SK-N-SH (cell line): ENCODE measurements at regions not wholly inside any gene's neighbourhood (a gene's known extent, or its start where the extent isn't known, plus 50 kb on each side); places are given as distances from the start of the nearest gene placed in this dataset.

Experiments used
- CTCF ChIA-PET: fragments of 300-600, 350-600 bp; formaldehyde crosslinking; extraction: SDS; loops from one replicate; lab custom pipeline; 2021; lab: Yijun Ruan, JAX
- POLR2A ChIA-PET: fragments of 350-600 bp; sonication (Branson Sonifier 250); formaldehyde crosslinking; extraction: SDS; loops from one replicate; lab custom pipeline; 2020; ENCODE audit warnings: antibody characterized with exemption, inconsistent platforms; lab: Yijun Ruan, JAX
- DNase-seq: peaks from one replicate; pipeline ENCODE4 v3.0.0; 2012
- H2AFZ ChIP-seq: fragments of 200-600 bp; sonication (generic); 2 replicates; pipeline ENCODE4 v1.8.1; 2016; ENCODE audit warnings: antibody characterized with exemption, mild to moderate bottlenecking, low read depth
- H3F3A ChIP-seq: fragments of 200-600 bp; sonication (generic); replicated peaks from 2 replicates; pipeline ENCODE3; 2016; ENCODE audit warnings: antibody characterized with exemption, mild to moderate bottlenecking; ENCODE audit not compliant: insufficient read depth
- H3K27ac ChIP-seq, 2 experiments: fragments of 200-500 bp in 1 of 2; fragments of 200-600 bp in 1 of 2; sonication (Bioruptor generic) in 1 of 2; sonication (generic), shearing (Covaris generic) in 1 of 2; 2 replicates each; pipeline versions ENCODE4 v1.5.1 to v1.6.1; 2014 to 2016; ENCODE audit warnings: low read depth in 2 of 2, inconsistent platforms in 1 of 2, low read length in 1 of 2, mild to moderate bottlenecking in 1 of 2, mixed read lengths in 1 of 2
- H3K27me3 ChIP-seq: fragments of 200-600 bp; sonication (generic), shearing (Covaris generic); 2 replicates; pipeline ENCODE4 v1.6.1; 2016; ENCODE audit warnings: mixed run types; ENCODE audit not compliant: insufficient read depth
- H3K36me3 ChIP-seq, 2 experiments: fragments of 200-500 bp in 1 of 2; fragments of 200-600 bp in 1 of 2; sonication (Bioruptor generic) in 1 of 2; sonication (generic) in 1 of 2; replicated peaks in 1 of 2; 2 replicates each; pipeline versions ENCODE3 to v1.5.1; 2014 to 2016; ENCODE audit warnings: low read length in 1 of 2, mild to moderate bottlenecking in 1 of 2; ENCODE audit not compliant: insufficient read depth in 2 of 2, control insufficient read depth in 1 of 2
- H3K4me1 ChIP-seq, 2 experiments: fragments of 200-500 bp in 1 of 2; fragments of 200-600 bp in 1 of 2; sonication (Bioruptor generic) in 1 of 2; sonication (generic), shearing (Covaris generic) in 1 of 2; 2 replicates each; pipeline versions ENCODE4 v1.5.1 to v1.6.1; 2014 to 2016; ENCODE audit warnings: low read depth in 1 of 2, low read length in 1 of 2, mixed run types in 1 of 2; ENCODE audit not compliant: insufficient read depth in 2 of 2, control insufficient read depth in 1 of 2
- H3K4me2 ChIP-seq: fragments of 200-600 bp; sonication (generic), shearing (Covaris generic); 2 replicates; pipeline ENCODE4 v1.6.1; 2017; ENCODE audit warnings: mixed run types
- H3K4me3 ChIP-seq, 2 experiments: fragments of 200-500 bp in 1 of 2; fragments of 200-600 bp in 1 of 2; sonication (Bioruptor generic) in 1 of 2; sonication (generic), shearing (Covaris generic) in 1 of 2; 2 replicates each; pipeline versions ENCODE4 v1.5.1 to v1.8.1; 2014 to 2016; ENCODE audit warnings: low read depth in 2 of 2, inconsistent platforms in 1 of 2, low read length in 1 of 2, mild to moderate bottlenecking in 1 of 2, mixed read lengths in 1 of 2, moderate library complexity in 1 of 2
- H3K79me2 ChIP-seq: fragments of 200-600 bp; sonication (generic); 2 replicates; pipeline ENCODE4 v1.8.1; 2017; ENCODE audit warnings: mild to moderate bottlenecking; ENCODE audit not compliant: insufficient read depth
- H3K9ac ChIP-seq: fragments of 200-600 bp; sonication (generic); 2 replicates; pipeline ENCODE4 v1.6.1; 2017; ENCODE audit warnings: mixed run types
- H3K9me2 ChIP-seq: fragments of 200-600 bp; sonication (generic); 2 replicates; pipeline ENCODE4 v1.6.1; 2017; ENCODE audit warnings: mixed run types
- H3K9me3 ChIP-seq: fragments of 200-600 bp; sonication (generic); 2 replicates; pipeline ENCODE4 v1.6.1; 2017; ENCODE audit warnings: mixed run types, mild to moderate bottlenecking, moderate library complexity
- H4K20me1 ChIP-seq: fragments of 200-600 bp; sonication (generic); 2 replicates; pipeline ENCODE4 v1.6.1; 2017; ENCODE audit warnings: mild to moderate bottlenecking, mixed run types; ENCODE audit not compliant: insufficient read depth
- CHD2 ChIP-seq: fragments of 150-350 bp; IDR thresholded peaks from 2 replicates; pipeline ENCODE4 v1.6.1; 2018; ENCODE audit warnings: low read length; ENCODE audit not compliant: partially characterized antibody
- CTCF ChIP-seq: fragments of 200-600 bp; sonication (generic); IDR thresholded peaks from 2 replicates; pipeline ENCODE4 v1.6.1; 2017; ENCODE audit warnings: antibody characterized with exemption, mild to moderate bottlenecking, moderate library complexity
- EP300 ChIP-seq, 2 experiments: IDR thresholded peaks; 2 replicates each; pipeline versions ENCODE4 v1.4.0 to v1.6.1; 2012; ENCODE audit warnings: borderline replicate concordance in 1 of 2, low read depth in 1 of 2, low read length in 1 of 2
- EZH2phosphoT487 ChIP-seq: fragments of 200-600 bp; sonication (generic); IDR thresholded peaks from 2 replicates; pipeline ENCODE4 v1.6.1; 2017; ENCODE audit warnings: low read depth, mixed run types, mild to moderate bottlenecking, antibody characterized with exemption, moderate library complexity, borderline replicate concordance
- FOSL2 ChIP-seq: IDR thresholded peaks from 2 replicates; pipeline ENCODE4 v1.4.0; 2012; ENCODE audit warnings: low read depth, mild to moderate bottlenecking, moderate library complexity, borderline replicate concordance
- FOXM1 ChIP-seq: IDR thresholded peaks from 2 replicates; pipeline ENCODE4 v1.4.0; 2012; ENCODE audit warnings: low read depth, mild to moderate bottlenecking
- GABPA ChIP-seq: IDR thresholded peaks from 2 replicates; pipeline ENCODE4 v1.4.0; 2012; ENCODE audit warnings: low read depth, mild to moderate bottlenecking
- GATA2 ChIP-seq: sonication (generic); formaldehyde crosslinking; IDR thresholded peaks from 2 replicates; pipeline ENCODE4 v1.5.0; 2020; ENCODE audit warnings: mild to moderate bottlenecking, missing genetic modification reagents
- MXI1 ChIP-seq: IDR thresholded peaks from 2 replicates; pipeline ENCODE4 v1.6.1; 2012; ENCODE audit warnings: mild to moderate bottlenecking, low read depth, low read length, improper control_type of control experiment
- NRF1 ChIP-seq: IDR thresholded peaks from 2 replicates; pipeline ENCODE4 v1.6.1; 2012; ENCODE audit warnings: low read depth, mild to moderate bottlenecking, low read length
- POLR2AphosphoS5 ChIP-seq: IDR thresholded peaks from 2 replicates; pipeline ENCODE4 v1.6.1; 2012; ENCODE audit warnings: low read depth, low read length
- RAD21 ChIP-seq: IDR thresholded peaks from 2 replicates; pipeline ENCODE4 v1.6.1; 2012; ENCODE audit warnings: mild to moderate bottlenecking, low read length
- RCOR1 ChIP-seq: fragments of 150-350 bp; IDR thresholded peaks from 2 replicates; pipeline ENCODE4 v1.6.1; 2017; ENCODE audit warnings: antibody characterized with exemption, low read length
- REST ChIP-seq: IDR thresholded peaks from 2 replicates; pipeline ENCODE4 v1.6.1; 2012; ENCODE audit warnings: mild to moderate bottlenecking, low read depth, low read length, moderate library complexity
- RFX5 ChIP-seq: IDR thresholded peaks from 2 replicates; pipeline ENCODE4 v1.6.1; 2012; ENCODE audit warnings: mild to moderate bottlenecking, improper control_type of control experiment, low read length
- SMC3 ChIP-seq: IDR thresholded peaks from 2 replicates; pipeline ENCODE4 v1.6.1; 2012; ENCODE audit warnings: low read depth, low read length, improper control_type of control experiment
- TAF1 ChIP-seq: IDR thresholded peaks from 2 replicates; pipeline ENCODE4 v1.6.1; 2012; ENCODE audit warnings: low read depth, mild to moderate bottlenecking, low read length, moderate library complexity, borderline replicate concordance
- USF1 ChIP-seq: IDR thresholded peaks from 2 replicates; pipeline ENCODE4 v1.4.0; 2012; ENCODE audit warnings: low read depth, borderline replicate concordance
- YY1 ChIP-seq: IDR thresholded peaks from 2 replicates; pipeline ENCODE4 v1.4.0; 2012; ENCODE audit warnings: low read depth, mild to moderate bottlenecking
- ZBTB33 ChIP-seq: IDR thresholded peaks from 2 replicates; pipeline ENCODE4 v1.4.0; 2012; ENCODE audit warnings: low read depth, borderline replicate concordance
- WGBS: methylation state at CpG from one replicate; pipeline ENCODE4 v1.1.6; 2017; ENCODE audit warnings: low lambda C conversion rate; 5-methylcytosine and 5-hydroxymethylcytosine counted together

GRCh38 chr5:163718272-163718671 is 212.9 kb downstream of the MAT2B start:
- H3K9ac ChIP-seq, result no peak overlapping the region
- TF ChIP-seq CTCF (no peak), FOXM1 (no peak), GATA2 (no peak), EP300 (IDR thresholded peaks at IDR 0.05; ENCODE audit: borderline replicate concordance in 1 of 2, low read depth in 1 of 2, low read length in 1 of 2) (no peak), RAD21 (no peak), SMC3 (no peak), USF1 (no peak), RFX5 (no peak), TAF1 (no peak), REST (no peak), NRF1 (no peak)
- no peak overlapping the region for H3K27ac ChIP-seq
- H3K4me2 ChIP-seq, result no peak overlapping the region
- CTCF ChIA-PET, result no interaction called here
- H3K79me2 ChIP-seq, result no peaks in the 10 kb centered on the region
- H3K9me2 ChIP-seq, result no peaks in the 10 kb centered on the region
- no peaks in the 10 kb centered on the region for H3K4me1 ChIP-seq
- no peaks in the 10 kb centered on the region for H4K20me1 ChIP-seq
- no peak overlapping the region for H2AFZ ChIP-seq
- no peaks in the 10 kb centered on the region for H3K27me3 ChIP-seq
- H3K4me3 ChIP-seq, result no peak overlapping the region
- POLR2A ChIA-PET, result no interaction called here
- DNase-seq, result no peak
- WGBS, result no CpG with 5 or more reads among the region's 5 CpGs
- no peaks in the 10 kb centered on the region for H3K36me3 ChIP-seq
- H3K9me3 ChIP-seq, result no peaks in the 10 kb centered on the region
- H3F3A ChIP-seq, result no peaks in the 10 kb centered on the region

GRCh38 chr5:163724305-163724704 is 218.9 kb downstream of the MAT2B start:
- ChIA-PET POLR2A (no interaction called here), CTCF (no interaction called here)
- H3K4me3 ChIP-seq, result no peak overlapping the region
- no peaks in the 10 kb centered on the region for H3K27me3 ChIP-seq
- H3K9ac ChIP-seq, result no peak overlapping the region
- H3K36me3 ChIP-seq, result no peaks in the 10 kb centered on the region
- DNase-seq, result no peak
- H3K9me2 ChIP-seq, result no peaks in the 10 kb centered on the region
- H3K4me2 ChIP-seq, result no peak overlapping the region
- no peaks in the 10 kb centered on the region for H3K9me3 ChIP-seq
- no peak overlapping the region for H2AFZ ChIP-seq
- no peak overlapping the region for H3K27ac ChIP-seq
- no peaks in the 10 kb centered on the region for H4K20me1 ChIP-seq
- H3K79me2 ChIP-seq, result no peaks in the 10 kb centered on the region
- H3F3A ChIP-seq, result no peaks in the 10 kb centered on the region
- no peaks in the 10 kb centered on the region for H3K4me1 ChIP-seq
- 66% methylated on average over 3 of the region's 3 CpGs for WGBS
- TF ChIP-seq USF1 (no peak), YY1 (no peak), SMC3 (no peak), TAF1 (no peak), POLR2AphosphoS5 (no peak), ZBTB33 (no peak), FOSL2 (no peak), RAD21 (no peak), MXI1 (no peak), GABPA (no peak), GATA2 (no peak), EZH2phosphoT487 (no peak), RCOR1 (no peak), FOXM1 (no peak), CHD2 (no peak)
